NCI-H146 treated with DMSO at 0.1 percent for 48 hours (cell line): ENCODE measurements at regions not wholly inside any gene's neighbourhood (a gene's known extent, or its start where the extent isn't known, plus 50 kb on each side); places are given as distances from the start of the nearest gene placed in this dataset.
"Not testable (repeated sequence)": the region's sequence is repeated elsewhere in the genome, so short reads cannot be mapped to it uniquely, and the experiment has no call there.

Source experiments
- DNase-seq: peaks from one replicate; lab custom pipeline; 2025; ENCODE audit not compliant: unreplicated experiment; lab: John Stamatoyannopoulos, UW

- not testable (repeated sequence) for DNase-seq
Observed at GRCh38 chr10:76815505-76815904, 822.1 kb downstream of the KCNMA1 start.

- no peak for DNase-seq
Observed at GRCh38 chr10:76811430-76811829, 826.2 kb downstream of the KCNMA1 start.

- DNase-seq = no peak
Observed at GRCh38 chr10:76788452-76788811, 849.2 kb downstream of the KCNMA1 start.

- no peak for DNase-seq
Observed at GRCh38 chr10:76787746-76788451, 849.7 kb downstream of the KCNMA1 start.

GRCh38 chr10:76786504-76787072 lies 851.0 kb downstream of the KCNMA1 start:
- no peak for DNase-seq

GRCh38 chr10:76784076-76784475 lies 853.5 kb downstream of the KCNMA1 start:
- DNase-seq = no peak

GRCh38 chr10:76779796-76780301 lies 857.8 kb downstream of the KCNMA1 start:
- DNase-seq = no peak

GRCh38 chr10:76778914-76779795 lies 858.5 kb downstream of the KCNMA1 start:
- DNase-seq = no peak

GRCh38 chr10:76774987-76775603 lies 862.5 kb downstream of the KCNMA1 start:
- DNase-seq = no peak

- no peak for DNase-seq
Observed at GRCh38 chr10:76769582-76769981, 868.0 kb downstream of the KCNMA1 start.

GRCh38 chr10:76769161-76769560 lies 868.4 kb downstream of the KCNMA1 start:
- no peak for DNase-seq

- DNase-seq = peak; percentile 87
Observed at GRCh38 chr10:76766682-76767081, 870.9 kb downstream of the KCNMA1 start.

- not testable (repeated sequence) for DNase-seq
Observed at GRCh38 chr10:76764921-76765320, 872.7 kb downstream of the KCNMA1 start.

- DNase-seq = no peak
Observed at GRCh38 chr10:76764177-76764576, 873.4 kb downstream of the KCNMA1 start.

- no peak for DNase-seq
Observed at GRCh38 chr10:76763376-76763775, 874.2 kb downstream of the KCNMA1 start.

- no peak for DNase-seq
Observed at GRCh38 chr10:76759681-76760080, 877.9 kb downstream of the KCNMA1 start.

- DNase-seq = no peak
Observed at GRCh38 chr10:76743169-76743568, 894.4 kb downstream of the KCNMA1 start.

GRCh38 chr10:76740514-76740913 lies 897.1 kb downstream of the KCNMA1 start:
- DNase-seq = no peak

GRCh38 chr10:76738991-76739390 lies 898.6 kb downstream of the KCNMA1 start:
- no peak for DNase-seq

- DNase-seq = no peak
Observed at GRCh38 chr10:76736815-76737618, 900.6 kb downstream of the KCNMA1 start.
